HCT116 (cell line): ENCODE measurements at regions not wholly inside any gene's neighbourhood (a gene's known extent, or its start where the extent isn't known, plus 50 kb on each side); places are given as distances from the start of the nearest gene placed in this dataset.

Experiments
- ATAC-seq: fragments of 200-7000 bp; cut with Tn5 transposase; 2 replicates; pipeline ENCODE4 v1.9.1; 2020; ENCODE audit warnings: mild to moderate bottlenecking, moderate library complexity
- BruUV-seq: library from RNA; stranded (reverse); fragments of 400-500 nt; replicated peaks from 2 replicates; lab custom pipeline; 2021; lab: Mats Ljungman, UMichigan
- CTCF ChIA-PET: fragments of 300-600 bp; sonication (Branson Sonifier 250); formaldehyde crosslinking; loops from one replicate; lab custom pipeline; 2021; ENCODE audit warnings: antibody characterized with exemption; lab: Charles Lee
- POLR2A ChIA-PET: fragments of 300-600, 350-600 bp; sonication (Branson Sonifier 250); formaldehyde crosslinking; loops from one replicate; lab custom pipeline; 2021; ENCODE audit warnings: antibody characterized with exemption; lab: Charles Lee
- RAD21 ChIA-PET, 2 experiments: fragments of 300-600 bp; sonication (Branson Sonifier 250); formaldehyde crosslinking; loops; one replicate each; lab custom pipeline; 2023; ENCODE audit warnings: low total read pairs in 2 of 2; ENCODE audit not compliant: uncharacterized antibody in 2 of 2, unreplicated experiment in 2 of 2, low non-redundant PET in 1 of 2; lab: Charles Lee
- DNase-seq: peaks from one replicate; pipeline ENCODE4 v3.0.0-alpha.2; 2010; ENCODE audit warnings: low read depth, low spot score
- H2AFZ ChIP-seq: fragments of 200-600 bp; shearing (Covaris generic), sonication (generic); 2 replicates; pipeline ENCODE4 v1.6.1; 2017; ENCODE audit warnings: low read depth, mixed run types, mixed read lengths, antibody characterized with exemption, low read length; ENCODE audit not compliant: poor library complexity, severe bottlenecking
- H3K27ac ChIP-seq: 2 replicates; pipeline ENCODE4 v1.5.1; 2012; ENCODE audit warnings: low read depth, low read length
- H3K27me3 ChIP-seq: fragments of 200-600 bp; sonication (generic); 2 replicates; pipeline ENCODE4 v1.6.1; 2016; ENCODE audit warnings: mixed run types, low read length, mixed read lengths; ENCODE audit not compliant: insufficient read depth
- H3K36me3 ChIP-seq, 2 experiments: fragments of 200-500 bp in 1 of 2; fragments of 200-600 bp in 1 of 2; sonication (Bioruptor generic) in 1 of 2; sonication (generic) in 1 of 2; 2 replicates each; pipeline versions ENCODE4 v1.5.1 to v1.6.1; 2014 to 2016; ENCODE audit warnings: low read length in 2 of 2, inconsistent platforms in 1 of 2, mixed read lengths in 1 of 2, mixed run types in 1 of 2; ENCODE audit not compliant: insufficient read depth in 2 of 2, control insufficient read depth in 1 of 2
- H3K4me1 ChIP-seq, 2 experiments: fragments of 200-600 bp in 1 of 2; sonication (generic) in 1 of 2; 2 replicates each; pipeline versions ENCODE4 v1.5.1 to v1.6.1; 2012 to 2017; ENCODE audit warnings: low read length in 2 of 2, inconsistent platforms in 1 of 2, mild to moderate bottlenecking in 1 of 2, mixed read lengths in 1 of 2, mixed run types in 1 of 2, moderate library complexity in 1 of 2; ENCODE audit not compliant: insufficient read depth in 2 of 2, control insufficient read depth in 1 of 2
- H3K4me2 ChIP-seq: fragments of 200-600 bp; sonication (generic); 2 replicates; pipeline ENCODE4 v1.6.1; 2017; ENCODE audit warnings: mixed run types, low read length, mixed read lengths
- H3K4me3 ChIP-seq, 2 experiments: fragments of 200-600 bp in 1 of 2; sonication (generic) in 1 of 2; replicated peaks in 1 of 2; 2 replicates each; pipeline ENCODE4 v1.5.1; 2011 to 2016; ENCODE audit warnings: low read length in 2 of 2, control low read depth in 1 of 2, low read depth in 1 of 2, mild to moderate bottlenecking in 1 of 2, mixed read lengths in 1 of 2, mixed run types in 1 of 2
- H3K79me2 ChIP-seq: fragments of 200-600 bp; sonication (generic); 2 replicates; pipeline ENCODE4 v1.6.1; 2017; ENCODE audit warnings: mild to moderate bottlenecking, mixed run types, low read length, moderate library complexity, mixed read lengths; ENCODE audit not compliant: insufficient read depth
- H3K9ac ChIP-seq: fragments of 200-600 bp; sonication (generic); 2 replicates; pipeline ENCODE4 v1.6.1; 2016; ENCODE audit warnings: low read length, mixed read lengths
- H3K9me2 ChIP-seq: fragments of 200-600 bp; sonication (generic), shearing (Covaris generic); 2 replicates; pipeline ENCODE4 v1.6.1; 2017; ENCODE audit warnings: mixed run types, mild to moderate bottlenecking, moderate library complexity; ENCODE audit not compliant: insufficient read depth
- H3K9me3 ChIP-seq, 2 experiments: fragments of 200-500 bp in 1 of 2; fragments of 200-600 bp in 1 of 2; sonication (Bioruptor generic) in 1 of 2; sonication (generic) in 1 of 2; 2 replicates each; pipeline ENCODE4 v1.6.1; 2014 to 2017; ENCODE audit warnings: low read length in 2 of 2, mixed read lengths in 2 of 2, inconsistent platforms in 1 of 2, low read depth in 1 of 2, mild to moderate bottlenecking in 1 of 2, mixed run types in 1 of 2, moderate library complexity in 1 of 2; ENCODE audit not compliant: control insufficient read depth in 1 of 2, insufficient read depth in 1 of 2
- H4K20me1 ChIP-seq: fragments of 200-600 bp; sonication (generic), shearing (Covaris generic); 2 replicates; pipeline ENCODE4 v1.6.1; 2017; ENCODE audit warnings: mixed run types, mild to moderate bottlenecking, moderate library complexity; ENCODE audit not compliant: insufficient read depth
- CBX3 ChIP-seq: IDR thresholded peaks from 2 replicates; pipeline ENCODE4 v1.6.1; 2012; ENCODE audit warnings: low read depth
- CEBPB ChIP-seq: IDR thresholded peaks from 2 replicates; pipeline ENCODE4 v1.6.1; 2012; ENCODE audit warnings: low read depth
- EGR1 ChIP-seq: IDR thresholded peaks from 2 replicates; pipeline ENCODE4 v1.6.1; 2012; ENCODE audit warnings: low read depth
- ELF1 ChIP-seq: IDR thresholded peaks from 2 replicates; pipeline ENCODE4 v1.6.1; 2012; ENCODE audit warnings: low read depth, borderline replicate concordance
- EZH2 ChIP-seq: fragments of 200-600 bp; sonication (generic); IDR thresholded peaks from 2 replicates; pipeline ENCODE4 v1.6.1; 2017; ENCODE audit warnings: antibody characterized with exemption, mixed run types
- FOSL1 ChIP-seq: IDR thresholded peaks from 2 replicates; pipeline ENCODE4 v1.6.1; 2012; ENCODE audit warnings: low read depth
- POLR2AphosphoS5 ChIP-seq: IDR thresholded peaks from 2 replicates; pipeline ENCODE4 v1.6.1; 2011; ENCODE audit warnings: mild to moderate bottlenecking, low read depth, low read length, moderate library complexity
- RAD21 ChIP-seq: IDR thresholded peaks from 2 replicates; pipeline ENCODE4 v1.6.1; 2012; ENCODE audit warnings: low read depth, mild to moderate bottlenecking
- SIN3A ChIP-seq: IDR thresholded peaks from 2 replicates; pipeline ENCODE4 v1.6.1; 2012; ENCODE audit warnings: low read depth
- SP1 ChIP-seq: IDR thresholded peaks from 2 replicates; pipeline ENCODE4 v1.6.1; 2012; ENCODE audit warnings: low read depth
- SRF ChIP-seq: IDR thresholded peaks from 2 replicates; pipeline ENCODE4 v1.6.1; 2012; ENCODE audit warnings: low read depth
- TCF7L2 ChIP-seq: IDR thresholded peaks from 2 replicates; pipeline ENCODE4 v1.7.0; 2011; ENCODE audit warnings: borderline replicate concordance, inconsistent platforms; ENCODE audit not compliant: insufficient read depth, insufficient read length; ENCODE audit errors: extremely low read depth
- ZFX ChIP-seq: fragments of 450-650 bp; IDR thresholded peaks from 2 replicates; pipeline ENCODE4 v1.6.1; 2017
- ZNF274 ChIP-seq: fragments of 200-500 bp; sonication (Bioruptor generic); IDR thresholded peaks from 2 replicates; pipeline ENCODE4 v1.6.1; 2014; ENCODE audit warnings: mild to moderate bottlenecking, low read depth, low read length, inconsistent platforms
- intact Hi-C: fragments of 100-400 bp; cut with micrococcal nuclease; formaldehyde crosslinking; loops from 2 replicates; pipeline ENCODE4 v1.10.0; 2022
- TF ChIP-seq, protein P1 (sequence below), 3 experiments: fragments of 200-600 bp in 1 of 3; sonication (generic) in 1 of 3; IDR thresholded peaks in 2 of 3; conservative IDR thresholded peaks in 1 of 3; 2 replicates each; pipeline ENCODE4 v1.5.1; 2012 to 2017; ENCODE audit warnings: low read depth in 2 of 3, low read length in 2 of 3, antibody characterized with exemption in 1 of 3, borderline replicate concordance in 1 of 3, control low read depth in 1 of 3, mild to moderate bottlenecking in 1 of 3, mixed read lengths in 1 of 3, mixed run types in 1 of 3, moderate library complexity in 1 of 3; ENCODE audit not compliant: insufficient read depth in 1 of 3
- TF ChIP-seq, protein P2 (sequence below): IDR thresholded peaks from 2 replicates; pipeline ENCODE4 v1.6.1; 2012; ENCODE audit warnings: low read depth
- TF ChIP-seq, protein P3 (sequence below): IDR thresholded peaks from 2 replicates; pipeline ENCODE4 v1.6.1; 2011; ENCODE audit warnings: mild to moderate bottlenecking, low read length, moderate library complexity; ENCODE audit not compliant: insufficient replicate concordance; ENCODE audit errors: extremely low read depth
- TF ChIP-seq, protein P4 (sequence below): IDR thresholded peaks from 2 replicates; pipeline ENCODE4 v1.6.1; 2012
- TF ChIP-seq, protein P5 (sequence below): IDR thresholded peaks from 2 replicates; pipeline ENCODE4 v1.6.1; 2012

DNA sequence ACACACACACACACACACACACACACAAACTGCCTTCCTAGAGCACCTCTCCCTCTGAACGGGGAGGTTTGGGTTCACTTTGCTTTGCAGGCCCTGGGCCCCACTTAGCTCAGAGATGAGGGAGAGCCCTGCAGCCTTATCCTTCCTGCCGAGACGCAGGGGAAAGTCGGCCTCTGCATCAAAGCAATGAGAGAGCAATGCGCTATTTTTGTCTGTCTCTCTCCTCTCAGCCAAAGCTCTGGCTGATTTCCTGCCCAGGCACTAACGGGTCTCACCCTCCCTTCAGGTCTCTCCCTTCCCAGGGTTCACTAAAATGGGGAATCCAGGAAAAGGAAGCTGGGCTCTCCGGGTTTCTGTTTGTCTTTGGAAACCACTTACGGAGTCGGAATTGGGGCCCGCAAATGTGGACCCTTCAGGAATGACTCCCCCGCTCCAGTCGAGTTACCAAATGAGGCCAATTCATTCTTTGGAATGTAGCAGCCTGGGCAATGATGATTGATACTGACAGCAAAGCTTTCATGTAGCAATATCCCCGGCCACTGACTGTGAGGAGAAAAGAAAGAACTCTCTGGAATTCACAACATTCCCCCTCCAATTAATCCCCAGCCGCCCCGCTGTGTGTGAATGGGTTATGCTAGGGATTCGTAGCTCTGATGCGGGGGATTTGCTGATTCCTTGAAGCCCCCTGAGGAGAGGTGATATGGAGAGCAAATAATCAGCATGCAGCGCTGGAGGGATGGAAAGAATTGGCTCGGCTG, 61.5 kb upstream of the WLS start:
- H3K4me2 ChIP-seq: no peak overlapping the region
- H3K27me3 ChIP-seq: no peaks in the 10 kb centered on the region
- no peaks in the 10 kb centered on the region for H3K9me3 ChIP-seq
- no peaks in the 10 kb centered on the region for H3K4me1 ChIP-seq
- no peak for ATAC-seq
- no TSS peak for BruUV-seq
- RAD21 ChIA-PET: no interaction called here
- no peaks in the 10 kb centered on the region for H4K20me1 ChIP-seq
- intact Hi-C loops: no loop called here
- no peak for DNase-seq
- no peak overlapping the region for H3K9ac ChIP-seq
- TF ChIP-seq, protein P1, sequence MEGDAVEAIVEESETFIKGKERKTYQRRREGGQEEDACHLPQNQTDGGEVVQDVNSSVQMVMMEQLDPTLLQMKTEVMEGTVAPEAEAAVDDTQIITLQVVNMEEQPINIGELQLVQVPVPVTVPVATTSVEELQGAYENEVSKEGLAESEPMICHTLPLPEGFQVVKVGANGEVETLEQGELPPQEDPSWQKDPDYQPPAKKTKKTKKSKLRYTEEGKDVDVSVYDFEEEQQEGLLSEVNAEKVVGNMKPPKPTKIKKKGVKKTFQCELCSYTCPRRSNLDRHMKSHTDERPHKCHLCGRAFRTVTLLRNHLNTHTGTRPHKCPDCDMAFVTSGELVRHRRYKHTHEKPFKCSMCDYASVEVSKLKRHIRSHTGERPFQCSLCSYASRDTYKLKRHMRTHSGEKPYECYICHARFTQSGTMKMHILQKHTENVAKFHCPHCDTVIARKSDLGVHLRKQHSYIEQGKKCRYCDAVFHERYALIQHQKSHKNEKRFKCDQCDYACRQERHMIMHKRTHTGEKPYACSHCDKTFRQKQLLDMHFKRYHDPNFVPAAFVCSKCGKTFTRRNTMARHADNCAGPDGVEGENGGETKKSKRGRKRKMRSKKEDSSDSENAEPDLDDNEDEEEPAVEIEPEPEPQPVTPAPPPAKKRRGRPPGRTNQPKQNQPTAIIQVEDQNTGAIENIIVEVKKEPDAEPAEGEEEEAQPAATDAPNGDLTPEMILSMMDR (IDR thresholded peaks at IDR 0.05 in 2 of 3, conservative IDR thresholded peaks at IDR 0.05 in 1 of 3; ENCODE audit: borderline replicate concordance in 1 of 3, insufficient read depth in 1 of 3, low read depth in 2 of 3, low read length in 2 of 3): no peak
- no peak for TF ChIP-seq EZH2
- TF ChIP-seq EGR1: no peak
- TF ChIP-seq SRF: no peak
- TF ChIP-seq, protein P2, sequence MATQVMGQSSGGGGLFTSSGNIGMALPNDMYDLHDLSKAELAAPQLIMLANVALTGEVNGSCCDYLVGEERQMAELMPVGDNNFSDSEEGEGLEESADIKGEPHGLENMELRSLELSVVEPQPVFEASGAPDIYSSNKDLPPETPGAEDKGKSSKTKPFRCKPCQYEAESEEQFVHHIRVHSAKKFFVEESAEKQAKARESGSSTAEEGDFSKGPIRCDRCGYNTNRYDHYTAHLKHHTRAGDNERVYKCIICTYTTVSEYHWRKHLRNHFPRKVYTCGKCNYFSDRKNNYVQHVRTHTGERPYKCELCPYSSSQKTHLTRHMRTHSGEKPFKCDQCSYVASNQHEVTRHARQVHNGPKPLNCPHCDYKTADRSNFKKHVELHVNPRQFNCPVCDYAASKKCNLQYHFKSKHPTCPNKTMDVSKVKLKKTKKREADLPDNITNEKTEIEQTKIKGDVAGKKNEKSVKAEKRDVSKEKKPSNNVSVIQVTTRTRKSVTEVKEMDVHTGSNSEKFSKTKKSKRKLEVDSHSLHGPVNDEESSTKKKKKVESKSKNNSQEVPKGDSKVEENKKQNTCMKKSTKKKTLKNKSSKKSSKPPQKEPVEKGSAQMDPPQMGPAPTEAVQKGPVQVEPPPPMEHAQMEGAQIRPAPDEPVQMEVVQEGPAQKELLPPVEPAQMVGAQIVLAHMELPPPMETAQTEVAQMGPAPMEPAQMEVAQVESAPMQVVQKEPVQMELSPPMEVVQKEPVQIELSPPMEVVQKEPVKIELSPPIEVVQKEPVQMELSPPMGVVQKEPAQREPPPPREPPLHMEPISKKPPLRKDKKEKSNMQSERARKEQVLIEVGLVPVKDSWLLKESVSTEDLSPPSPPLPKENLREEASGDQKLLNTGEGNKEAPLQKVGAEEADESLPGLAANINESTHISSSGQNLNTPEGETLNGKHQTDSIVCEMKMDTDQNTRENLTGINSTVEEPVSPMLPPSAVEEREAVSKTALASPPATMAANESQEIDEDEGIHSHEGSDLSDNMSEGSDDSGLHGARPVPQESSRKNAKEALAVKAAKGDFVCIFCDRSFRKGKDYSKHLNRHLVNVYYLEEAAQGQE: no peak
- no peak for TF ChIP-seq ZFX
- no peak for TF ChIP-seq RAD21
- TF ChIP-seq TCF7L2: no peak
- TF ChIP-seq SP1: no peak
- no peak for TF ChIP-seq CBX3
- TF ChIP-seq POLR2AphosphoS5: no peak
- TF ChIP-seq, protein P3, sequence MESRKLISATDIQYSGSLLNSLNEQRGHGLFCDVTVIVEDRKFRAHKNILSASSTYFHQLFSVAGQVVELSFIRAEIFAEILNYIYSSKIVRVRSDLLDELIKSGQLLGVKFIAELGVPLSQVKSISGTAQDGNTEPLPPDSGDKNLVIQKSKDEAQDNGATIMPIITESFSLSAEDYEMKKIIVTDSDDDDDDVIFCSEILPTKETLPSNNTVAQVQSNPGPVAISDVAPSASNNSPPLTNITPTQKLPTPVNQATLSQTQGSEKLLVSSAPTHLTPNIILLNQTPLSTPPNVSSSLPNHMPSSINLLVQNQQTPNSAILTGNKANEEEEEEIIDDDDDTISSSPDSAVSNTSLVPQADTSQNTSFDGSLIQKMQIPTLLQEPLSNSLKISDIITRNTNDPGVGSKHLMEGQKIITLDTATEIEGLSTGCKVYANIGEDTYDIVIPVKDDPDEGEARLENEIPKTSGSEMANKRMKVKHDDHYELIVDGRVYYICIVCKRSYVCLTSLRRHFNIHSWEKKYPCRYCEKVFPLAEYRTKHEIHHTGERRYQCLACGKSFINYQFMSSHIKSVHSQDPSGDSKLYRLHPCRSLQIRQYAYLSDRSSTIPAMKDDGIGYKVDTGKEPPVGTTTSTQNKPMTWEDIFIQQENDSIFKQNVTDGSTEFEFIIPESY: no peak
- TF ChIP-seq, protein P4, sequence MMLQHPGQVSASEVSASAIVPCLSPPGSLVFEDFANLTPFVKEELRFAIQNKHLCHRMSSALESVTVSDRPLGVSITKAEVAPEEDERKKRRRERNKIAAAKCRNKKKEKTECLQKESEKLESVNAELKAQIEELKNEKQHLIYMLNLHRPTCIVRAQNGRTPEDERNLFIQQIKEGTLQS: no peak
- no peak for TF ChIP-seq ZNF274
- no peak for TF ChIP-seq ELF1
- no peak for TF ChIP-seq SIN3A
- TF ChIP-seq, protein P5, sequence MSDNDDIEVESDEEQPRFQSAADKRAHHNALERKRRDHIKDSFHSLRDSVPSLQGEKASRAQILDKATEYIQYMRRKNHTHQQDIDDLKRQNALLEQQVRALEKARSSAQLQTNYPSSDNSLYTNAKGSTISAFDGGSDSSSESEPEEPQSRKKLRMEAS: no peak
- TF ChIP-seq FOSL1: no peak
- no peak for TF ChIP-seq CEBPB
- no peak overlapping the region for H3K27ac ChIP-seq
- POLR2A ChIA-PET: no interaction called here
- CTCF ChIA-PET: no interaction called here
- H3K36me3 ChIP-seq: no peaks in the 10 kb centered on the region
- H2AFZ ChIP-seq: no peak overlapping the region
- H3K79me2 ChIP-seq: no peaks in the 10 kb centered on the region
- H3K9me2 ChIP-seq: no peaks in the 10 kb centered on the region
- H3K4me3 ChIP-seq: no peak overlapping the region
